ENCODE measurements at regions not wholly inside any gene's neighbourhood (a gene's known extent, or its start where the extent isn't known, plus 50 kb on each side); places are given as distances from the start of the nearest gene placed in this dataset.

- TF ChIP-seq ATF2 (IDR thresholded peaks at IDR 0.05; ENCODE audit: low read length) (no peak), TEAD4 (IDR thresholded peaks at IDR 0.05; ENCODE audit: low read depth, low read length) (no peak), MAFK (IDR thresholded peaks at IDR 0.05; ENCODE audit: low read depth, low read length) (no peak), GTF2F1 (IDR thresholded peaks at IDR 0.05; ENCODE audit: borderline replicate concordance, low read depth, low read length) (no peak), SRF (IDR thresholded peaks at IDR 0.05; ENCODE audit: low read depth, low read length) (no peak), CEBPB (IDR thresholded peaks at IDR 0.05; ENCODE audit: low read depth, low read length) (no peak), EGR1 (IDR thresholded peaks at IDR 0.05; ENCODE audit: borderline replicate concordance, low read depth, low read length) (no peak), SIN3A (conservative IDR thresholded peaks at IDR 0.05 in 1 of 2, IDR thresholded peaks at IDR 0.05 in 1 of 2; ENCODE audit: low read depth in 1 of 2, low read length in 2 of 2) (no peak)
- TF ChIP-seq, protein P1, sequence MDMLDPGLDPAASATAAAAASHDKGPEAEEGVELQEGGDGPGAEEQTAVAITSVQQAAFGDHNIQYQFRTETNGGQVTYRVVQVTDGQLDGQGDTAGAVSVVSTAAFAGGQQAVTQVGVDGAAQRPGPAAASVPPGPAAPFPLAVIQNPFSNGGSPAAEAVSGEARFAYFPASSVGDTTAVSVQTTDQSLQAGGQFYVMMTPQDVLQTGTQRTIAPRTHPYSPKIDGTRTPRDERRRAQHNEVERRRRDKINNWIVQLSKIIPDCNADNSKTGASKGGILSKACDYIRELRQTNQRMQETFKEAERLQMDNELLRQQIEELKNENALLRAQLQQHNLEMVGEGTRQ (IDR thresholded peaks at IDR 0.05; ENCODE audit: low read length), result no peak
- TF ChIP-seq, protein P2, sequence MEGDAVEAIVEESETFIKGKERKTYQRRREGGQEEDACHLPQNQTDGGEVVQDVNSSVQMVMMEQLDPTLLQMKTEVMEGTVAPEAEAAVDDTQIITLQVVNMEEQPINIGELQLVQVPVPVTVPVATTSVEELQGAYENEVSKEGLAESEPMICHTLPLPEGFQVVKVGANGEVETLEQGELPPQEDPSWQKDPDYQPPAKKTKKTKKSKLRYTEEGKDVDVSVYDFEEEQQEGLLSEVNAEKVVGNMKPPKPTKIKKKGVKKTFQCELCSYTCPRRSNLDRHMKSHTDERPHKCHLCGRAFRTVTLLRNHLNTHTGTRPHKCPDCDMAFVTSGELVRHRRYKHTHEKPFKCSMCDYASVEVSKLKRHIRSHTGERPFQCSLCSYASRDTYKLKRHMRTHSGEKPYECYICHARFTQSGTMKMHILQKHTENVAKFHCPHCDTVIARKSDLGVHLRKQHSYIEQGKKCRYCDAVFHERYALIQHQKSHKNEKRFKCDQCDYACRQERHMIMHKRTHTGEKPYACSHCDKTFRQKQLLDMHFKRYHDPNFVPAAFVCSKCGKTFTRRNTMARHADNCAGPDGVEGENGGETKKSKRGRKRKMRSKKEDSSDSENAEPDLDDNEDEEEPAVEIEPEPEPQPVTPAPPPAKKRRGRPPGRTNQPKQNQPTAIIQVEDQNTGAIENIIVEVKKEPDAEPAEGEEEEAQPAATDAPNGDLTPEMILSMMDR (IDR thresholded peaks at IDR 0.05; ENCODE audit: control extremely low read depth in 1 of 3, insufficient read depth in 1 of 3, low read depth in 1 of 3, low read length in 3 of 3), result no peak
Measured at GRCh38 chr5:90312027-90312426, 97.5 kb downstream of the CETN3 start (continued).
